SW480 (cell line): ENCODE measurements at regions not wholly inside any gene's neighbourhood (a gene's known extent, or its start where the extent isn't known, plus 50 kb on each side); places are given as distances from the start of the nearest gene placed in this dataset.
"Not testable (repeated sequence)": the region's sequence is repeated elsewhere in the genome, so short reads cannot be mapped to it uniquely, and the experiment has no call there.

Experiments used
- DNase-seq: peaks from one replicate; pipeline ENCODE4 v3.0.0-alpha.2; 2016; ENCODE audit warnings: low spot score

DNA sequence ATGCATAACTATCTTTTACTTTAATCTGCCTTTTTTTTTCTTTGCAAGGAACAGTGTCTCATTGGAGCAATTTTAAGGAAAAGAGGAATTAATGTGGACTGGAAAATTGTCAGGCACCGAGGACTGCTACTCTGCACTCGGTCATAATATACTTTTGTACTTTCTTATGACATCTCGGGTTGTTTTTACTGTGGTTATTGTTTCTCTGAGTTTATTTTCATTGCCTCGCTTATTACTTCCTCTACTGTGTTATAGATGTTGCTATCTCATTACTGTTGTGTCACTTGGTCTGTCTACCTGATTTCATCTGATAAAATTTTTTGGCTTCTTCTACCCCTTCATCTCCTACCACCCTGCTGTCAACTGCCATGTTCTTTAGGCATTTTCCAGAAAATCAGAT lies 213.5 kb upstream of the POU1F1 start:
- DNase-seq, result no peak

DNA sequence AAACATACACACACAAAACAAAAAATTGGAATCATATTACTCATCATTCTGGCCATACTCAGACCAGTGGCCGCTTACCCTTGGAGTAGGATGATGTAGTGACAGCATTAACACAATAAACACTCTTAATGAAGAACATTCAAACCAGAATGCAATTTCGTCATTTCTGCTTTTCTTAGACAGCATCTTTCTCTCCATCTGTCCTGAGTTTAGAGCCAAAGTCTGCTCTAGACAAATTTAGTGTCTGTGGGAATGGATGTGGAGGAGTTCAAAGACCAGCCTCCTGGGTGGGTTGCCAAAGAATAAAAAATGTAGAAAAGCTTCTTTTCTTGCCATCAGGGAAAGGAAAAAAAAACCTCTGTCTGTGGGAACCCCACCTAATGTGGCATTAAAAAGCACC lies 212.4 kb upstream of the POU1F1 start:
- no peak for DNase-seq

DNA sequence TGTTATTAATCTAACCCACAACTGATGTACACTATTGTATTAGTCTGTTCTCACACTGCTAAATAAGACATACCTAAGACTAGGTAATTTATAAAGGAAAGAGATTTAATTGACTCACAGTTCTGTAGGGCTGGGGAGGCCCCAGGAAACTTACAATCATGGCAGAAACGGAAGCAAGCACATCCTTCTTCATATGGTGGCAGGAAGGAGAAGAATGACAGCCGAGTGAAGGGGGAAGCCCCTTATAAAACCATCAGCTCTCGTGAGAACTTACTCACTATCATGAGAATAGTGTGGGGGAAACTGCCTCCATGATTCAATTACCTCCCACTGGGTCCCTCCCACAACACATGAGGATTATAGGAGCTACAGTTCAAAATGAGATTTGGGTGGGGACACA lies 210.3 kb upstream of the POU1F1 start:
- not testable (repeated sequence) for DNase-seq

DNA sequence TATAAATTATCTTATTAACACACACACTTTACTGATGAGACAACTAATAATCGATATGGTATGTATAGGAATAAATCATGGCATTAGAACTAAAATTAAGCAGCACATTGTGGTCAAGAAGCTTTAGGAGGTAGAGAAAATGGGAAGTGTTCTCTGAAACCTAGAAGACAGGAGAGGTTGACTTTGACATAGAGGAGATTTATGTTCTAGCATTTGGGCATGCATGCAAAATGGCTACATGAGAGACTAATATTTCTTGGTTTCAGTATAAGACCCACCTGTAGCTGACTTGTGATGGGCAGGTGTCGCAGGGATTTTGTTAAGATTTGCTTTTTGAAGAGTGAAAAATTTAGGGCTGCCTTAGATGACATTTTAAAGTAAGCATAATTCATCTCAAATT lies 209.7 kb upstream of the POU1F1 start:
- no peak for DNase-seq

DNA sequence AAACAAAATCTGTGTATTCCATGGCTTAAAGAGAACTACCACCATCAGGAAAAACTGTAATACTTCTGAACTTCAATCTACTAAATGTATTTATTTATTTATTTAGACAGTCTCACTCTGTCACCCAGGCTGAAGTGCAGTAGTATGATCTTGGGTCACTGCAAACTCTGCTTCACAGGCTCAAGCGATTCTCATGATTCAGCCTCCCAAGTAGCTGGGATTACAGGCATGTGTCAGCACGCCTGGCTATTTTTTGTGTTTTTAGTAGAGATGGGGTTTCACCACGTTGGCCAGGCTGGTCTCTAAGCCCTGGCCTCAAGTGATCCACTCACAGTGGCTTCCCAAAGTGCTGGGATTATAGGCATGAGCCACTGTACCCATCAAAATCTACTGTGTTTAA lies 202.3 kb upstream of the POU1F1 start:
- DNase-seq, result no peak

DNA sequence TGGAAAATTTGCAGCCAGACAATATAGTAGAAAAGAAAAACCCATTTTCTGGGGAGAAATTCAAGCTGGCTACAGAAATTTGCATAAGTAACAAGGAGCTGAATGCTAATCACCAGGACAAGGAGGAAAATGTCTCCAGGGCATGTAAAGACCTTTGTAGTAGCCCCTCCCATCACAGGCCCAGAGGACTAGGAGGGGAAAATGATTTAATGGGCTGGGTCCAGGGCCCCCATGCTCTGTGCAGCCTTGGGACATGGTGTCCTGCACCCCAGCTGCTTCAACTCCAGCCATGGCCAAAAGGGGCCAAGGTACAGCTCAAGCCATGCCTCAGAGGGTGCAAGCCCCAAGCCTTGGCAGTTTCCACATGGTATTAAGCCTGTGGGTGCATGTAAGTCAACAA lies 197.6 kb upstream of the POU1F1 start:
- no peak for DNase-seq

DNA sequence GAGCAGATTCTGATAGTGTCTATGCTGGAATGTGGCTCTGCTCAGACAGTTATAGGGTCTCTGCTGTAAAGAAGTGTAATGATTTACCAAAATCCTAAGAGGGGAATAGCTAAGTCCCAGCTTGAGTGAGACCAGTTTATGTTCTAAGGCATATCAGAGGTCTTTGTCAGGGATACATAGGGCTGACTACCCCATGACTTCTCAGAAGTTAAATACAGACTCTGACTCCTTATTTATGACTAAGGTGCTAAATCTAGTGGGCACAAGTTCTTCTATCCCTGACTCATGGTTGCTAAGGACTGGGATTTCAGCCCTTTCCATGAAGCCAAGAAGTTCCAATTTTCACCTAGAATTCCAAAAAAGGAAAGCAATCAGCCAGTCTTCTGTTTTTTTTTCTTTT lies 192.6 kb upstream of the POU1F1 start:
- DNase-seq, result no peak

DNA sequence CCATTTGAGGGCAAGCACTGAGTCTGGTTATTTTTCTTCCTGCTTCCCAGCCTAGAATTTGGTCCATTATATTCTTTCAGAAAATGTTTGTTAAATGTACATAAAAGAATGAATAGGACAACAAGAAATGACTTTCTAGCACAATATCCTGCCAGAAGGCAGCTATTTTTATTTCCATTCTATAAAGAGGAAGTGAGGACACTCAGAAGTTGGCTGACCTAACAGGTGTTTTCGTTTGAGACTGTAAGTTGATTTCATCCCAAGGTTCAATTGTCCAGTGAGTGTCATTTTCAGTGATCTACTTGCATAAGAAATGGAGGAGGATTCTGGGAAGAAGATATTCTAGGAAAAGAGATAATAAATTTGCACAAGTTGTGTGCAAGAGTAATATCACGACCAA lies 191.9 kb upstream of the POU1F1 start:
- DNase-seq, result no peak

DNA sequence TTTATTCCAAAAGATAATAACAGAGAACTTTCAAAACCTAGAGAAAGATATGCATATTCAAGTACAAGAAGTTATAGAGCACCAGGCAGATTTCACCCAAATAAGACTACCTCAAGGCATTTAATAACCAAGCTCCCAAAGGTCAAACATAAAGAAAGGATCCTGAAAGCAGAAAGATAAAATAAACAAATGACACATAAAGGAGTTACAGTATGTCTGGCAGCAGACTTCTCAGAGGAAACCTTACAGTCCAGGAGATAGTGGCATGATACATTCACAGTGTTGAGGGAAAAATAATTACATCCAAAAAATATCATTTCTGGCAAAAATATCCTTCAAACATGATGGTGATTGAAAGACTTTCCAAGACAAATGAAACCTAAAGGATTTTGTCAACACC lies 185.8 kb upstream of the POU1F1 start:
- DNase-seq, result no peak

DNA sequence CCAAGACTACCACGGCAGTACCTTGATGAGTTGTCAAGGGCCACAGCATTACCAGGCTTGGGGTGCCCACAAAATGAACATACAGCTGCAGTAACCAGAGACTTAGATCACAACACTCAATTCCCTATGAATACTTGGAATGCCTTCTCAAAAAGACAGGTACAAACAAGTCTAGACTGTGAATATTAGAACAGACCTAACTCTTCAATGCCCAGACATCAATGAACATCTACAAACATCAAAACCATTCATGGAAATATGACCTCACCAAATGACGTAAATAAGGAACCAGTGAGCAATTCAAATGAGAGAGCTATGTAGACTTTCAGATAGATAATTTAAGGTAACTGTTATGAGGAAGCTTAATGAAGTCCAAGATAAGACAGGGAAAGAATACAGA lies 185.1 kb upstream of the POU1F1 start:
- DNase-seq, result no peak

DNA sequence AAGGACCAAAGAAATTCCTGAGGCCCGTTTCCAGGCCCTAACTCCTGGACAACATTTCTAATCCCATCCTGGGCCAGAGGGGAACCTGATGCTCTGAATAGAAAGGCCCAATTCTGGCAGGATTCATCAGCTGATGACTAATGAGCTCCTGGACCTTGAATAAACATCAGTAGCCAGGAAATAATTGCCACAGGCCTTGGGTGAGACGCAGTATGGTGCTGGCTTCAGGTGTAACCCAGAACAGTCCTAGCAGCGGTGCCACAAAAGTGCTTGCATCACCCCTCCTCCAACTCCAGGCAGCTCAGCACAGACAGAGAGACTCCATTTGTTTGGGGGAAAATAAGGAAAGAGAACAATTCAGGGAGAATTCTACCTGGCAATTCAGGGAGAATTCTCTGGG lies 184.7 kb upstream of the POU1F1 start:
- DNase-seq, result no peak

DNA sequence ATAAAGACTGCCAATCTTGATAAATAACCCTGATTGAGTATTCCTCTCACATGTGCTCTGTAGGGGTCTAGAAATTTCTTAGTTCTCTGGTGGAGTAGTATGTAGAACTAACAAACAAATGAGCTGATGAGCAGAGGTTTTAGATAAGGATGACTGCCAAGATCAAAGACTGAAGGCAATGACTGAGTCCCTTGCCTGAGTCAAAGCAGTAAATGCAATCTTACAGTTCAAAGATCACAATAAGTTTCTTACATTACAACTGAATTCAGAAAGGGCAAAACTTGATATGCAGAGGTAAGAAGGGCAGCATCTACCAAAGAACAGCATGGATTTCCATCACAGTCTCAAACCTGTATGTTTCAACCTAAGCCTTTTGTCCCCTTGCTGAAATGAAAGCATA lies 172.2 kb upstream of the POU1F1 start:
- no peak for DNase-seq

DNA sequence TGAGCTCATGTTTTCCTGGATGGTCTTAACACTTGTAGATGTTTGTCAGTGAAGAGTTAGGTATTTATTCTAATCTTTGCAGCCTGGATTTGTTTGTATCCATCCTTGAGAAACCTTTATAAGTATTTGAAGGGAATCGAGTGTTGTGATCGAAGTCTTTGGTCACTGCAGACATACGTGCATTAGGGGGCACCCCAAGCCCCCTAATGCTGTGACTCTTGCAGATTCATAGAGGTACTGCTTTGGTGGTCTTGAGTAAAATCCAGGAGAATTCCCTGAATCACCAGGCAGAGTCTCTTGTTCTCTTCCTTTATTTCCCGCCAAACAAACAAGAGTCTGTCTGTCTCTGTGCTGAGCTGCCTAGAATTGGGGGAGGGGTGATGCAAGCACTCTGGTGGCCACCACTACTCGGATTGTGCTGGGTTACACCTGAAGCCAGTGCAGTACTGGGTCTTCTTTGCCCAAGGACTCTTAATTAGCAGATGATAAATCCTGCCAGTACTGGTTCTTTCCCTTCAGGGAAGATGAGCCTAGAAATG lies 170.5 kb upstream of the POU1F1 start:
- no peak for DNase-seq

DNA sequence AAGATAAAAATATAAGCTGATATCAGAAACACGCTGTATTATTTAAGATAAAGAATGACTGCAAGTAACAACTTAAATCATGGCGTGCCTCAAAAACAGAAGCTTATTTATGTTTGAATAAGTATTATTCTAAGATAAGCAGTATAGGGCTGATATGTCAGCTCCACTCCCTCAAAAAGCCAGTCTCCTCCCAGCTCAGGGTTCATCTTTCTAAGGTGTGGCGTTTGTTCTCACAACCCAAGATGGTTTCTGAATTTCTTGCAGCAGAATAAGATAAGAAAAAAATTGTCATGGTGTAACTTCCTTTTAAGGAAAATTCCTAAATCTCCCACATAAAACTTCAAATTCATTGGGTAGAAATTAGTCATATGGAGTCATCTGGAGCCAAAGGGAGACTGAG lies 166.1 kb upstream of the POU1F1 start:
- DNase-seq, result no peak

DNA sequence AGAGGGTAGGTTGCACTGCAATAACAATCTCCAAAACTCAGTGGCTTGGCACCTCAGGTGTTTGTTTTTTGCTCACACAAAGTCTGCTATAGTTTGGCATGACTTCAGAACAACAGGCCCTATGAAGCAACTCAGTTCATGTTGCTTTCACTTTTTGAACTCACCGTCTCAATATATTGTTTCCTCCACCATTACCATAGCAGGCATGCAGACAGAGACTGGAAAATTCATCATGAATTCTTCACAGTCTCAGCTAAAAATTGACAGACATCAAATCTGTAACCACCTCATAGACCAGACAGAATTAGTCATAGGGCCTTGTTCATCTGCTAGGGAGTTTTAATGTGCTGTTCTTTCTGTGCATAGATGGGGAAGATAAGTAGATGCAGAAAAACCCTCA lies 161.4 kb upstream of the POU1F1 start:
- no peak for DNase-seq

DNA sequence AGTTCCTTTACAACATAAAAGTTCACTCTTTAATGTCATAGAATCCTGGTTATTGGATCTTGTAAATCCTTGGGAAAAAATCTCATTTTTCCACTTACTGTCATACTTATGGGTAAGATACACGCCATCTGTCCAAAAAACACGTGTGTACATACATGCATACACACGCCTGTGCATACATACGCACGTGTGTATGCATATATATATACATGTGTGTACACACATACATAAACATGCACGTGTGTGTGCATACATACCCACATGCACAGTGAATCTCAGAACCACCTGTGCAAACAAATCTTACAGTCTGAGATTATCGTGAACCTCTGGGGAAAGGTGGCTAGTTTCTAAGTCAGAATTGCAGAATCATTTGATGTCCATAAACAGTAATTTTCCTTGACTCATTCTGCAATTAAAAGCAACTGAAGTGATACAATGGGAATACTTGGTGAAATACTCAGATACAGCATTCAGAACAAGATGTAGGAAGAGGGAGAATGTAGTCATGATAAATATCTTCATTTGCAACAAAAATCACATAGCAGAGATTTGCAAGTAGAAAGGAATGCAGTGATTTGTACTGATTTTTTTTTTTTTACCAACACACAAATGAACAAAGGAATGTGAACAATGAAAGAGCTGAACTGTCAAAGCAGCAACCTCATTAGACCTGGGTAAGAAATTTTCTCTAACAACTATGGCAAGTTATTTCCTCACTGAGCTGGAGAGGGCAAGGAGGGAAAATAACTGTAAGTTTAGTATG lies 160.6 kb upstream of the POU1F1 start:
- DNase-seq, result no peak

DNA sequence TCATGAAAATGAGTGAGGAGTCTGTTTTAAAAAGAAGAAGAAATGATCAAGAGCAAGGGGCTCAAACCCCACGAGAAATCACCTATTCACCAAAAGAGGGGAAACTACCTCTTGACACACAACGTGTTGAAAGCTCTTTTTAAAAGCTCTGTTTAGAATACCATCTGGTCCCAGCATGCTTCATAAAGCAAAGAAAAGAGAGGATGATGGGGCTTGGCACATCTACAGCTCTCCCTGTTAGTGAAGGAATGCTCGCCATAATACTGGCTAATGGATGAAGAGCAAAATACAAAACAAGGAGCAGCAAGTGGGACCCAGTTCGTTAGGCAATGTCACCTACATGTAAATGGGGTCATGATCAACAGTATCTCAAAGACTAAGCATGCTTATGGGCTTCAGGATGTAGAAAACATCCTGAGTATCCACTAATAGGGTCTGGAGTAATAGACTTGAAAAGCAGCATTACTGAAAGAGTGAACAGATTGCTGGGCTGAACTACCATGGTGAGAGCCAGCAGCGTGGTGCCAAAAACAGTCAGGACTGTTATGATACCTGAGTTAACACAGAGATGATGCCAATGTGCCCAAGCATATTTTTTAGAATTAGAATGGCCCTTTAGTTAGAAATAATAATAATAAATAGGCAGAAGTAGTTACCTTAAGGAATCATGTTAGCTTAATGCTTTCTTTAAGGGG lies 159.7 kb upstream of the POU1F1 start:
- no peak for DNase-seq

DNA sequence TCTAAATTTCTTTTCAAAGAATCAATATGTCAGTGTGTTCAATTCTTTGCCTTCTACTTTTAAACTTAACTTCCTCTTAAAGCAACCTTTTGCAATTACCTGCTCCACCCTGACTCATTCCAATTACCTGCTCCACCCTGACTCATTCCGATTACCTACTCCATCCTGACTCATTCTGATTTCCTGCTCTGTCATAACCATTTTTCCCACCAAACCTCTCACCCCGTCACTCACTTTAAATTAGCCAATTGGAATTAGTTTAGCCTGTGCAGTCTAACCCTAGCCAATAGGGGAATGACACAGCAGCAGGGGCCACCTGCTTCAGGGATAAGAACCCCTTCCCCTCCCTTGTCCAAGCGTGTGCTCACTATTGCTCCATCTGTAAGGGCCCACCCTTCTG lies 157.1 kb upstream of the POU1F1 start:
- not testable (repeated sequence) for DNase-seq

DNA sequence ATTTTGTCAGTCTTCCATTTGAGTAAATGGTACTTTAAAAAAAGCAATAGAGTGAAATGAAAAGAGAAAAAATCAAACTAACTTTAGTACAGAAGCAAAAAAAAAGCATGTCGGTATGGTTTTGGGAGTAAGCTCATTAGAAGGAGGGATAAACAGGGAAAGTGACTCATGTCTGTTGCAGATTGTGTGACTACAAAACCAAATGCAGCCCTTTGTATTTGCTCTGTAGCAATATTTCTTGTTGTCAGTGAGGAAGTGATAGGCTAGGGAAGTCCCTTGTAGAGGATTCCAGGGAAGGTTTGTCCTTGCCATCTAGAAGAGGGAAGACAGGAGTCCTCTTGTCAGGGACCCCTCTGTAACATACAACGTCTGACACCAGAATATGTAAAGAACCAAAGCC lies 150.5 kb upstream of the POU1F1 start:
- peak; percentile 7 for DNase-seq

DNA sequence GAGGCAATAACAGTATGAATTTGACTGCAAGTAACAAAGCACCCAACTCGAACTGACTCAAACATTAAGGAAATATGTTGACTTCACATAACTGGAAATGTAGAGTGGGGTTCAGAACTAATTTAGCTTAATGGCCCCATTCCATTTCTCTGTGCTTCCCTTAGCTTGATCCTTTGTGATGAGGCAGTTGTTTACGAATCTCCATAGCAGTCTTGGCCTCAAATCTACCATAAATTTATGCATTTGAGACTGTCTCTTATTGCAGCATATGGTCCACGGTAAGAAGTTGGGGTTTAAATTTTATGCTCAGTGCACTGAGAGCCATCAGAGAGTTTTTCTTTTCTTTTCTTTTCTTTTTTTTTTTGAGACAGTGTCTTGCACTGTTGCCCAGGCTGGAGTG lies 148.7 kb upstream of the POU1F1 start:
- DNase-seq, result no peak

DNA sequence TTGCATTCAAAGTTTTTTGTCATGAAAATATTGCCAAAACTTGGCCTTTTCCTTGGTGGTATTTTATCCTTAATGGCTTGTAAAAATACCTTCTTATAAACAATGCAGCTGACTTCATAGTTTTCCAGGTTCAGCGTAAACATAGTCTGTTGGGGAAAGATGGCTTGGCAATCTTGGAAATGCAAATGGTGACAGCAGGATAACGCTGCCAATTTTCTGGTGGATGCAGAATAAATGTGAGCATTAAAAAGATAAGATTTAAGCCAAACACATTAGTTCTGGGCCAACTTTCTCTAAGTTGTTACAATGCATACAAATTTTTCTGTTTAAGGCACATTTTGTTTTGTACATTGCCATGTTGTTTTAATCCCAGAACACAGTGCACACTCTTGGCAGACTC lies 147.0 kb upstream of the POU1F1 start:
- no peak for DNase-seq

DNA sequence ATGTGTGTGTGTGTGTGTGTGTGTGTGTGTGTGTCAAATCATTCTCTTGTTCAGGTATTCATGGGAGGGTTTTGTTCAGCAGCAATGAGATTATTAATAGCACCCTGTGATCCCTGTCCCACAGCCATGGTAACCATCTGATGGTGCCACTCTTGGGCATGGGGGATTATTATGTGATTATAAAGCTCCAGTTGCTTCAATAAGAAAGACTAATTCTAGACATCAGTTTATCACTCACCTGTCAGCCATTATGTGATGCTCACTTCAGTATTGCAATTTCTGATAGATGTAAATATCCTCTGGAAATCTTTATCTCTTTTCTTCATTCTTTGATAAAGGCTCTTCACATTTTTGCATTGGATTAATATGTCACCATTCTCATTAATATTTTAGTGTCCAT lies 145.9 kb upstream of the POU1F1 start:
- DNase-seq, result no peak

DNA sequence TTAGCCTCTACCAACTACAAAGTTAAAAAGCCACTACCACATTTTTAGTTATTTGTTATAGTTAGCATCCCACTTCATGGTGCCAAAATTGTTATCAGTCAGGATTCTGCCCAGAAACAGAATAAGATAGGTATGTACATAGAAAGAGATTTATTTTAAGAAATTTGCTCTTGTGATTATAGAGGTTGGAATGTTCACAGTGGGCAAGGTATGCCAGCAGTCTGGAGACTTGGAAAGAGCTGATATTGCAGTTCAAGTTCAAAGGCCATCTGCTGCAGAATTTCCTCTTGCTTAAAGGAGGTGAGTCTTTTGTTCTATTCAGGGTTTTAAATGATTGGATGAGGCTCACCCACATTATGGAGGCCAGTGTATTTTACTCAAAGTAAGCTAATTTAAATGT lies 143.8 kb upstream of the POU1F1 start:
- no peak for DNase-seq

DNA sequence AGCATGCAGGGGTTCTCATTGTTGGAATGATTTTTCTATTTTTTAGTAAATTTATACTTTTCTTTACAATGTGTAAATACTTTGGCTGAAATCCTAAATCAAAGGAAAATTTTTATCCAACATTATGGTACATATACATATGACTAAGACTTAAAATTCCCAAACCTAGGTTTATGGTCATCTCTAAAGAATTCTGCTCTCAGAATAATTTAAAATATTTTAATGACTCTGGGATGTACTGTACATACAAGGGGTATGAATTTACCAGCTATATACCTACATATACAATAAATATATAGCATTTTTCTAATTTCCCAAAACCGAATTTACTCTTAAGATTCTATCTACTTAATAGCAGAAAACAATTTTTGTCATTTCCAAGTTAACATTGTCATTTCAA lies 137.9 kb upstream of the POU1F1 start:
- DNase-seq, result no peak
